Ishikawa (cell line): ENCODE measurements at regions not wholly inside any gene's neighbourhood (a gene's known extent, or its start where the extent isn't known, plus 50 kb on each side); places are given as distances from the start of the nearest gene placed in this dataset.

ENCODE experiments used
- CEBPB ChIP-seq: IDR thresholded peaks from 2 replicates; pipeline ENCODE4 v1.6.1; 2012
- CREB1 ChIP-seq: IDR thresholded peaks from 2 replicates; pipeline ENCODE4 v1.6.1; 2012; ENCODE audit warnings: low read depth
- FOXM1 ChIP-seq: IDR thresholded peaks from 2 replicates; pipeline ENCODE4 v1.6.1; 2012; ENCODE audit warnings: low read depth, borderline replicate concordance
- RAD21 ChIP-seq: IDR thresholded peaks from 2 replicates; pipeline ENCODE4 v1.6.1; 2012; ENCODE audit warnings: low read depth
- TCF12 ChIP-seq: IDR thresholded peaks from 2 replicates; pipeline ENCODE4 v1.6.1; 2012; ENCODE audit warnings: low read depth
- TEAD4 ChIP-seq: IDR thresholded peaks from 2 replicates; pipeline ENCODE4 v1.6.1; 2012
- YY1 ChIP-seq: IDR thresholded peaks from 2 replicates; pipeline ENCODE4 v1.6.1; 2012; ENCODE audit warnings: low read depth
- TF ChIP-seq, protein P1 (sequence below): IDR thresholded peaks from 2 replicates; pipeline ENCODE4 v1.6.1; 2012; ENCODE audit warnings: low read depth, mild to moderate bottlenecking
- TF ChIP-seq, protein P2 (sequence below): IDR thresholded peaks from 2 replicates; pipeline ENCODE4 v1.6.1; 2012

DNA sequence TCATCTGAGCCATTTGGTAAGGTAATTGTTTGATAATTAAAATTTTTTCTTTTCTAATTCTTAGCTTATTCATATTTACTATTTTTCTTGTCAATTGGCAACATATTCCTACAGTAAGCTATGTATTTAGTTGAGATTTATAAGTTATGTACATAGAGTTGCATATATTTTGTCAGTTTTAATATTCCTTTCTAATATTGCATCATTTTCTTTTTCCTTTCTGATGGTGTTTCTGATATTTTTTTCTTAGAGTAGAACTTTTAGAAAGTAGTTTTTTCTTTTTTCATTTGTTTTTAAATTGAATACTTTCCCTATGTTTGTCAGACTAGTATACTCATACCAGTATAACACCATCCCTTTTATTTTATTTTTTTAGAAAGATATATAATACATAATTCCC lies 131.3 kb downstream of the TTC6 start:
- no peak for TF ChIP-seq RAD21
- TF ChIP-seq, protein P1, sequence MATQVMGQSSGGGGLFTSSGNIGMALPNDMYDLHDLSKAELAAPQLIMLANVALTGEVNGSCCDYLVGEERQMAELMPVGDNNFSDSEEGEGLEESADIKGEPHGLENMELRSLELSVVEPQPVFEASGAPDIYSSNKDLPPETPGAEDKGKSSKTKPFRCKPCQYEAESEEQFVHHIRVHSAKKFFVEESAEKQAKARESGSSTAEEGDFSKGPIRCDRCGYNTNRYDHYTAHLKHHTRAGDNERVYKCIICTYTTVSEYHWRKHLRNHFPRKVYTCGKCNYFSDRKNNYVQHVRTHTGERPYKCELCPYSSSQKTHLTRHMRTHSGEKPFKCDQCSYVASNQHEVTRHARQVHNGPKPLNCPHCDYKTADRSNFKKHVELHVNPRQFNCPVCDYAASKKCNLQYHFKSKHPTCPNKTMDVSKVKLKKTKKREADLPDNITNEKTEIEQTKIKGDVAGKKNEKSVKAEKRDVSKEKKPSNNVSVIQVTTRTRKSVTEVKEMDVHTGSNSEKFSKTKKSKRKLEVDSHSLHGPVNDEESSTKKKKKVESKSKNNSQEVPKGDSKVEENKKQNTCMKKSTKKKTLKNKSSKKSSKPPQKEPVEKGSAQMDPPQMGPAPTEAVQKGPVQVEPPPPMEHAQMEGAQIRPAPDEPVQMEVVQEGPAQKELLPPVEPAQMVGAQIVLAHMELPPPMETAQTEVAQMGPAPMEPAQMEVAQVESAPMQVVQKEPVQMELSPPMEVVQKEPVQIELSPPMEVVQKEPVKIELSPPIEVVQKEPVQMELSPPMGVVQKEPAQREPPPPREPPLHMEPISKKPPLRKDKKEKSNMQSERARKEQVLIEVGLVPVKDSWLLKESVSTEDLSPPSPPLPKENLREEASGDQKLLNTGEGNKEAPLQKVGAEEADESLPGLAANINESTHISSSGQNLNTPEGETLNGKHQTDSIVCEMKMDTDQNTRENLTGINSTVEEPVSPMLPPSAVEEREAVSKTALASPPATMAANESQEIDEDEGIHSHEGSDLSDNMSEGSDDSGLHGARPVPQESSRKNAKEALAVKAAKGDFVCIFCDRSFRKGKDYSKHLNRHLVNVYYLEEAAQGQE = no peak
- no peak for TF ChIP-seq YY1
- no peak for TF ChIP-seq FOXM1
- TF ChIP-seq CREB1 = no peak
- no peak for TF ChIP-seq TCF12
- TF ChIP-seq, protein P2, sequence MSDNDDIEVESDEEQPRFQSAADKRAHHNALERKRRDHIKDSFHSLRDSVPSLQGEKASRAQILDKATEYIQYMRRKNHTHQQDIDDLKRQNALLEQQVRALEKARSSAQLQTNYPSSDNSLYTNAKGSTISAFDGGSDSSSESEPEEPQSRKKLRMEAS = no peak
- TF ChIP-seq TEAD4 = no peak
- no peak for TF ChIP-seq CEBPB
